HG03378 (cell line): ENCODE measurements at regions not wholly inside any gene's neighbourhood (a gene's known extent, or its start where the extent isn't known, plus 50 kb on each side); places are given as distances from the start of the nearest gene placed in this dataset.
"Not testable (repeated sequence)": the region's sequence is repeated elsewhere in the genome, so short reads cannot be mapped to it uniquely, and the experiment has no call there.

Source experiments
- ATAC-seq: cut with Tn5 transposase; IDR thresholded peaks from one replicate; pipeline ENCODE4 v1.9.1; 2021; ENCODE audit warnings: mild to moderate bottlenecking, moderate library complexity; ENCODE audit not compliant: unreplicated experiment

- not testable (repeated sequence) for ATAC-seq
These were observed 89.4 kb downstream of the DDX11 start for GRCh38 chr12:31162896-31163560.

- ATAC-seq = not testable (repeated sequence)
These were observed 100.6 kb downstream of the DDX11 start for GRCh38 chr12:31174293-31174692.

- not testable (repeated sequence) for ATAC-seq
These were observed 103.9 kb downstream of the DDX11 start for GRCh38 chr12:31177514-31177913.

GRCh38 chr12:31178875-31179274, 105.2 kb downstream of the DDX11 start:
- ATAC-seq = not testable (repeated sequence)

GRCh38 chr12:31179627-31180237, 106.1 kb downstream of the DDX11 start:
- not testable (repeated sequence) for ATAC-seq

- ATAC-seq = not testable (repeated sequence)
These were observed 108.9 kb downstream of the DDX11 start for GRCh38 chr12:31182571-31182970.

- not testable (repeated sequence) for ATAC-seq
These were observed 109.4 kb downstream of the DDX11 start for GRCh38 chr12:31183107-31183506.

- not testable (repeated sequence) for ATAC-seq
These were observed 110.2 kb downstream of the DDX11 start for GRCh38 chr12:31183899-31184298.

- not testable (repeated sequence) for ATAC-seq
These were observed 111.0 kb downstream of the DDX11 start for GRCh38 chr12:31184667-31185066.

GRCh38 chr12:31192689-31193088, 119.0 kb downstream of the DDX11 start:
- peak; percentile 66 for ATAC-seq

GRCh38 chr12:31195620-31196019, 122.0 kb downstream of the DDX11 start:
- not testable (repeated sequence) for ATAC-seq

GRCh38 chr12:31199476-31199875, 125.8 kb downstream of the DDX11 start:
- not testable (repeated sequence) for ATAC-seq

- no peak for ATAC-seq
These were observed 124.6 kb downstream of the SINHCAF start for GRCh38 chr12:31201382-31201781.

GRCh38 chr12:31203261-31203660, 122.7 kb downstream of the SINHCAF start:
- no peak for ATAC-seq

- ATAC-seq = peak; percentile 94
These were observed 120.9 kb downstream of the SINHCAF start for GRCh38 chr12:31205054-31205453.

- ATAC-seq = no peak
These were observed 119.8 kb downstream of the SINHCAF start for GRCh38 chr12:31206038-31206670.

- ATAC-seq = no peak
These were observed 118.0 kb downstream of the SINHCAF start for GRCh38 chr12:31207799-31208465.

GRCh38 chr12:31210104-31210503, 115.8 kb downstream of the SINHCAF start:
- ATAC-seq = no peak

- no peak for ATAC-seq
These were observed 115.4 kb downstream of the SINHCAF start for GRCh38 chr12:31210541-31210940.

- ATAC-seq = no peak
These were observed 111.1 kb downstream of the SINHCAF start for GRCh38 chr12:31214626-31215517.
